Brain microvascular endothelial cell (primary cell): ENCODE measurements at regions not wholly inside any gene's neighbourhood (a gene's known extent, or its start where the extent isn't known, plus 50 kb on each side); places are given as distances from the start of the nearest gene placed in this dataset.

Source experiments
- DNase-seq: peaks from one replicate; pipeline ENCODE4 v3.0.0-alpha.2; 2020
- H3K27ac ChIP-seq: fragments of 250-450 bp; sonication (Bioruptor Pico); 2 replicates; pipeline ENCODE4 v1.5.1; 2020; ENCODE audit warnings: mild to moderate bottlenecking, moderate library complexity
- H3K27me3 ChIP-seq: fragments of 250-450 bp; sonication (Bioruptor Pico); replicated peaks from 2 replicates; pipeline ENCODE4 v1.5.1; 2020; ENCODE audit warnings: mild to moderate bottlenecking
- H3K36me3 ChIP-seq: fragments of 250-450 bp; sonication (Bioruptor Pico); replicated peaks from 2 replicates; pipeline ENCODE4 v1.5.1; 2020; ENCODE audit warnings: mild to moderate bottlenecking
- H3K4me3 ChIP-seq: 2 replicates; pipeline ENCODE4 v1.5.1; 2011; ENCODE audit warnings: low read depth, mild to moderate bottlenecking, control low read depth, low read length, moderate library complexity
- in situ Hi-C: cut with HindIII; loops from 2 replicates; pipeline ENCODE4 v1.10.0; 2017; ENCODE audit warnings: low sequenced_read_pairs, low pct_ligation_motif_present
- TF ChIP-seq, protein P1 (sequence below): IDR thresholded peaks from 2 replicates; pipeline ENCODE4 v1.5.1; 2011; ENCODE audit warnings: low read depth, mild to moderate bottlenecking, moderate library complexity, low read length, control low read depth, inconsistent platforms; ENCODE audit errors: missing control alignments

DNA sequence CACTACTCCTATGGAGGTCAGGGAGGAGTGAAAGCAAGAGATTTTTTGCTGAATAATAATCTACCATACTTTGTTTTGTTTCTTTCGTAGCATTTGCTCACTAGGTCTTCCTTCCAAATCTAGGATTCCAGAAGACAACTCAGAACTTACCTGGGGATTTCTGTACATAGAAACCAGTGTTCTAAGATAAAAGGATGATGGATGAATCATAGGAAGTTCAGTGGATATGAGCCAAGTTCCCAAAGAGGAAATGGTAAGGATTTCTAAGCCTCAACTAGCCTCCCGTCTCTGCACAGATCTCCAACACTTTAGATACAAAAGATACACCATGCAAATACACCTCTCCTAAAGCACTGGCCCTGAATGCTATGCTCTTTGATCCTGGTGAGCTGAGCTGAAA, 283.9 kb downstream of the TAFA4 start:
- in situ Hi-C loops = no loop called here
- H3K36me3 ChIP-seq = no peaks in the 10 kb centered on the region
- H3K27me3 ChIP-seq = no peaks in the 10 kb centered on the region
- DNase-seq = no peak
- H3K27ac ChIP-seq = no peak overlapping the region
- TF ChIP-seq, protein P1, sequence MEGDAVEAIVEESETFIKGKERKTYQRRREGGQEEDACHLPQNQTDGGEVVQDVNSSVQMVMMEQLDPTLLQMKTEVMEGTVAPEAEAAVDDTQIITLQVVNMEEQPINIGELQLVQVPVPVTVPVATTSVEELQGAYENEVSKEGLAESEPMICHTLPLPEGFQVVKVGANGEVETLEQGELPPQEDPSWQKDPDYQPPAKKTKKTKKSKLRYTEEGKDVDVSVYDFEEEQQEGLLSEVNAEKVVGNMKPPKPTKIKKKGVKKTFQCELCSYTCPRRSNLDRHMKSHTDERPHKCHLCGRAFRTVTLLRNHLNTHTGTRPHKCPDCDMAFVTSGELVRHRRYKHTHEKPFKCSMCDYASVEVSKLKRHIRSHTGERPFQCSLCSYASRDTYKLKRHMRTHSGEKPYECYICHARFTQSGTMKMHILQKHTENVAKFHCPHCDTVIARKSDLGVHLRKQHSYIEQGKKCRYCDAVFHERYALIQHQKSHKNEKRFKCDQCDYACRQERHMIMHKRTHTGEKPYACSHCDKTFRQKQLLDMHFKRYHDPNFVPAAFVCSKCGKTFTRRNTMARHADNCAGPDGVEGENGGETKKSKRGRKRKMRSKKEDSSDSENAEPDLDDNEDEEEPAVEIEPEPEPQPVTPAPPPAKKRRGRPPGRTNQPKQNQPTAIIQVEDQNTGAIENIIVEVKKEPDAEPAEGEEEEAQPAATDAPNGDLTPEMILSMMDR = no peak
- no peak overlapping the region for H3K4me3 ChIP-seq

DNA sequence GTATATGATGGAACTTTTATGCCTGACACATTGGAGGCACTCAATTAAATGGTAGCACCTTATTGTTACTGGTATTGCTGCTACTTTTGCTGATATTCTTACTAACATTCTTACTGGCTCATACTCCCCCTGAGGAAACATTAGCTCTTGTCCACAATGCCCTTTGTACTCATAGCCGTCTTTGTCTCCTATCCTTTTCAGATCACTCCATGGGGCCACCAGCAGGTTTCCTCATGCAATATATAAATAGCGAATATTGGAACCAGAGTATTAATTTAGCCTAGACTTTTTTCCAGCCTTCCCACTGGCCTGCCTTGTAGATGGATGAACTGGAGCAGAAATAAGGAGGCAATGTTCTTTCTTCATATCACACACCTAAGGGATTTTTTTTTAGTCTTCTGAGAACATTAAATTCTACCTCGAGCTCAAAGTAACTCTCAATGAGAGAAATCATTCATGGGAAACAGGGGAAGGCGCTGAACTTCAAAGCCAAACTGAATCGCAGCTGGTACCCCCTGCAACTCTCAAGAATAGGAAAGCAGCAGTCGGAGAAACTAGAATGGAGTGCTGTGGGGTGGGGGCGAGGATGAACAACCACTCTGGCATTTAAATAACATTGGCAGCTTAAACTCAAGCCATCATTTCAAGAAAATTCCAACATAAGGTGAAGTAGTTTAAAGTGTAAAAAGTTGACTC, 300.3 kb downstream of the TAFA4 start:
- DNase-seq = no peak
- TF ChIP-seq, protein P1 = no peak
- in situ Hi-C loops = no loop called here
- Histone ChIP-seq H3K27ac (no peak overlapping the region), H3K36me3 (no peaks in the 10 kb centered on the region), H3K4me3 (no peak overlapping the region), H3K27me3 (no peaks in the 10 kb centered on the region)

DNA sequence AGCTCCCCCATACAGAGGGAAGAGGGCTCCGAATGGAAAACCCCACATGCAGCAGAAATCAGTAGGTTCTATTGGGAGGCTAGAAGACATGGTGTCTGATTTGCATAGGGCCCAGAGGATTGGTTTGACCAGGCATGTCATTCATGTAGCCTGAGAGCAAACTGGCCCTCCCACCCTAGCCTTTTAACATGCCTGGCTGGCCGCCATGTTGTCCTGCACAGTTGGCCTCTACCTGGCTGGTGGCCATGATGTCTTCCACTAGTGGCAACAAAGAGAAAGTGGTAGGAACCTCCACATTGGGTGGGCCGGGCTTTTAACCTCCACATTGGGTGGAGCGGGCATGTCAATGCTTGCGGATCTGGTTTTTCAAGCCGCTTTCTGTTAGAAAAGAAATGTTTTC, 312.1 kb downstream of the TAFA4 start:
- DNase-seq = no peak
- Histone ChIP-seq H3K36me3 (no peaks in the 10 kb centered on the region), H3K27ac (no peak overlapping the region), H3K27me3 (no peaks in the 10 kb centered on the region), H3K4me3 (no peak overlapping the region)
- TF ChIP-seq, protein P1 = no peak
- in situ Hi-C loops = no loop called here

DNA sequence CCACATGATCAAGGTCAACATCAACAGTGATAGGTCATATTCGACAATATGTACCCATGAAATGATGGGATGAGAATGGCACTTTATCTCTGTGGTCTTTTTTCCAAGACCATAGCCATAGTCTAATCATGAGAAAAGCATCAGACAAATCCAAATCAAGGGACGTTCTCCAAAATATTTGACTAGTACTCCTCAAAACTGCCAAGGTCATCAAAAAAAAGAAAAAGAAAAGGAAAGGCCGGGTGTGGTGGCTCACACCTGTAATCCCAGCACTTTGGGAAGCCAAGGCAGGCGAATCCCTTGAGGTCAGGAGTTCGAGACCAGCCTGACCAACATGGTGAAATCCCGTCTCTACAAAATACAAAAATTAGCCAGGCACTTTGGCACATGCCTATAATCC, 318.3 kb downstream of the TAFA4 start:
- Histone ChIP-seq H3K27me3 (no peaks in the 10 kb centered on the region), H3K36me3 (no peaks in the 10 kb centered on the region), H3K27ac (no peak overlapping the region), H3K4me3 (no peak overlapping the region)
- no peak for DNase-seq
- TF ChIP-seq, protein P1 = no peak
- in situ Hi-C loops = no loop called here

DNA sequence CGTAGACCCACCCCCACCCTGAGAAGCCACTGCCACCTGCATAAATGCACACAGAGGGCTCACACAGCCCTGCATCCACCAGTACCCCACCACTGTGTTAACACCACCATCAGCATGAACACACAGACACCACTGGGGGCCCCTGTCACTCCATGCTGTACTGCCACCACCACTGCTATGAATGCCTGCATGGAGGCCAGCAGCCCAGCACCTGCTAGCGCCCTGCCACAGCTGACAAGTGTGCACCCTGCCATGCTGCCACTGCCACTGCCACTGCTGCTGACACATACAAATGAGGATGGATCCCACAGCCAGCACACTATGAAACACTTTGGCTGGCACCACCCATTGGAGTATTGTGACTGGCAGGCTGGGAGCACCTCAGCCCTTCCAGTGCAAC, 361.0 kb downstream of the TAFA4 start:
- Histone ChIP-seq H3K4me3 (no peak overlapping the region), H3K36me3 (no peaks in the 10 kb centered on the region), H3K27ac (no peak overlapping the region), H3K27me3 (no peaks in the 10 kb centered on the region)
- TF ChIP-seq, protein P1 = no peak
- DNase-seq = no peak
- in situ Hi-C loops = no loop called here

DNA sequence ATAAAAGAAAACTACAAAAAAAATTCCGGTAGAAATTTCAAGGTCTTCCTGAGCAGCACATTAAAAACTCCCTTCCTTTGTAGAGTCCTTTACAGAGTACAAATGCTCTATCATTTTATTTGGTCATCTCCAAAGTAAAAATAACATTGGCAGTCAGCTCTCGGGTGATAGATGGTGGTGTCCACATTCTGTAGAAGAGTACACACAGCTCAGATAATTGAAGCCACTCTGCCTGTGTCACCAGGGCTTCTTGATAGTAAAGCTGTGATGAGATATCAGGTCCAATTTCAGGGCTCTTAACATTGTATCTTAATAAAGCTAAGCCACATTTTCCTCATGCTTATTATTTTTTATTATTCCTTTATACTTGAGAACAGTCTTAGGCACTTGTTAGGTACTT, 371.6 kb downstream of the TAFA4 start:
- Histone ChIP-seq H3K27ac (no peak overlapping the region), H3K4me3 (no peak overlapping the region), H3K27me3 (no peaks in the 10 kb centered on the region), H3K36me3 (no peaks in the 10 kb centered on the region)
- no peak for DNase-seq
- TF ChIP-seq, protein P1 = no peak
- in situ Hi-C loops = no loop called here
